GM12878 (cell line): ENCODE measurements at regions not wholly inside any gene's neighbourhood (a gene's known extent, or its start where the extent isn't known, plus 50 kb on each side); places are given as distances from the start of the nearest gene placed in this dataset.

Source experiments
- ATAC-seq: fragments of 200-7000 bp; cut with Tn5 transposase; 3 replicates; pipeline ENCODE4 v1.9.1; 2020; ENCODE audit warnings: mild to moderate bottlenecking, moderate library complexity
- BruUV-seq: library from RNA; stranded (reverse); fragments of 400-500 nt; replicated peaks from 2 replicates; lab custom pipeline; 2021; lab: Mats Ljungman, UMichigan
- CTCF ChIA-PET: fragments of 300-600 bp; sonication (Branson Sonifier 250); formaldehyde crosslinking; extraction: SDS; loops from one replicate; lab custom pipeline; 2021; ENCODE audit warnings: inconsistent platforms; lab: Yijun Ruan, JAX
- POLR2A ChIA-PET: fragments of 350-600 bp; formaldehyde crosslinking; extraction: SDS; loops from one replicate; lab custom pipeline; 2021; ENCODE audit warnings: inconsistent platforms; lab: Charles Lee
- RAD21 ChIA-PET: fragments of 300-600 bp; sonication (Branson Sonifier 250); formaldehyde crosslinking; loops from one replicate; lab custom pipeline; 2023; ENCODE audit warnings: antibody characterized with exemption; ENCODE audit not compliant: unreplicated experiment; lab: Charles Lee
- SMC1A ChIA-PET: fragments of 300-600 bp; sonication (Branson Sonifier 250); formaldehyde crosslinking; loops from one replicate; lab custom pipeline; 2023; ENCODE audit not compliant: unreplicated experiment, uncharacterized antibody; lab: Charles Lee
- DNase-seq: peaks from one replicate; pipeline ENCODE4 v3.0.0-alpha.2; 2011; ENCODE audit warnings: low read depth, low spot score
- FAIRE-seq: peaks from 3 replicates; lab custom pipeline; 2011; peaks lifted over from hg19 to GRCh38; lab: Jason Lieb, UNC
- H2AFZ ChIP-seq: 2 replicates; pipeline ENCODE4 v1.6.0; 2011; ENCODE audit warnings: low read depth, low read length, control low read depth; ENCODE audit not compliant: control insufficient read depth
- H3K27ac ChIP-seq: 2 replicates; pipeline ENCODE4 v1.5.1; 2011; ENCODE audit warnings: control low read depth; ENCODE audit not compliant: control insufficient read depth, insufficient read depth
- H3K27me3 ChIP-seq, 2 experiments: replicated peaks in 1 of 2; 2 replicates each; pipeline versions ENCODE4 v1.6.0 to v1.6.1; 2011; ENCODE audit warnings: low read length in 1 of 2; ENCODE audit not compliant: control insufficient read depth in 2 of 2, insufficient read depth in 2 of 2
- H3K36me3 ChIP-seq, 2 experiments: 2 replicates each; pipeline ENCODE4 v1.5.1; 2011; ENCODE audit warnings: low read length in 1 of 2; ENCODE audit not compliant: control insufficient read depth in 2 of 2, insufficient read depth in 2 of 2
- H3K4me1 ChIP-seq: 2 replicates; pipeline ENCODE4 v1.6.1; 2011; ENCODE audit warnings: mild to moderate bottlenecking, low read length, moderate library complexity, mixed read lengths; ENCODE audit not compliant: control insufficient read depth, insufficient read depth
- H3K4me2 ChIP-seq: 2 replicates; pipeline ENCODE4 v1.6.0; 2011; ENCODE audit warnings: control low read depth; ENCODE audit not compliant: control insufficient read depth, insufficient read depth
- H3K4me3 ChIP-seq: fragments of 200-600 bp; sonication (generic); 2 replicates; pipeline ENCODE4 v1.5.1; 2016
- H3K79me2 ChIP-seq: 2 replicates; pipeline ENCODE4 v1.6.0; 2011; ENCODE audit warnings: low read length; ENCODE audit not compliant: control insufficient read depth, insufficient read depth
- H3K9ac ChIP-seq: 2 replicates; pipeline ENCODE4 v1.8.0; 2011; ENCODE audit warnings: low read length, control low read depth, mixed read lengths; ENCODE audit not compliant: control insufficient read depth, insufficient read depth
- H3K9me3 ChIP-seq: replicated peaks from 3 replicates; pipeline ENCODE4 v1.5.1; 2011; ENCODE audit warnings: mild to moderate bottlenecking, low read length; ENCODE audit not compliant: control insufficient read depth, insufficient read depth
- H4K20me1 ChIP-seq: 2 replicates; pipeline ENCODE4 v1.6.0; 2011; ENCODE audit not compliant: control insufficient read depth, insufficient read depth
- BMI1 ChIP-seq: fragments of 450-650 bp; IDR thresholded peaks from 2 replicates; pipeline ENCODE4 v1.6.1; 2016; ENCODE audit warnings: mild to moderate bottlenecking, moderate library complexity, borderline replicate concordance
- EED ChIP-seq: sonication (generic); IDR thresholded peaks from 2 replicates; pipeline ENCODE4 v1.6.1; 2016; ENCODE audit warnings: antibody characterized with exemption, low read depth
- GABPA ChIP-seq: IDR thresholded peaks from 2 replicates; pipeline ENCODE4 v1.6.1; 2014; ENCODE audit warnings: antibody characterized with exemption, low read depth, mild to moderate bottlenecking, inconsistent platforms
- HDAC2 ChIP-seq: fragments of 200-600 bp; sonication (generic); IDR thresholded peaks from 2 replicates; pipeline ENCODE4 v1.6.1; 2017
- IKZF1 ChIP-seq: fragments of 450-650 bp; conservative IDR thresholded peaks from 2 replicates; pipeline ENCODE4 v1.6.1; 2017; ENCODE audit warnings: antibody characterized with exemption, mild to moderate bottlenecking
- NFYA ChIP-seq: IDR thresholded peaks from 2 replicates; pipeline ENCODE4 v1.6.1; 2011; ENCODE audit warnings: low read depth, mild to moderate bottlenecking, low read length, improper control_type of control experiment, borderline replicate concordance
- NR2C1 ChIP-seq: fragments of 450-650 bp; IDR thresholded peaks from 2 replicates; pipeline ENCODE4 v1.6.1; 2017; ENCODE audit warnings: antibody characterized with exemption, mild to moderate bottlenecking, moderate library complexity
- RCOR1 ChIP-seq: conservative IDR thresholded peaks from 2 replicates; pipeline ENCODE4 v1.6.1; 2012; ENCODE audit warnings: low read depth, low read length, improper control_type of control experiment
- SMC3 ChIP-seq: IDR thresholded peaks from 2 replicates; pipeline ENCODE4 v1.6.1; 2011; ENCODE audit warnings: low read length, improper control_type of control experiment, borderline replicate concordance
- YY1 ChIP-seq: IDR thresholded peaks from 2 replicates; pipeline ENCODE4 v1.6.1; 2011; ENCODE audit warnings: low read depth, mild to moderate bottlenecking, low read length
- ZNF622 ChIP-seq: fragments of 450-650 bp; IDR thresholded peaks from 2 replicates; pipeline ENCODE4 v1.6.1; 2017; ENCODE audit warnings: mild to moderate bottlenecking, inconsistent platforms
- ZNF687 ChIP-seq: fragments of 450-650 bp; IDR thresholded peaks from 2 replicates; pipeline ENCODE4 v1.6.1; 2017; ENCODE audit warnings: mild to moderate bottlenecking, moderate library complexity
- WGBS: methylation state at CpG from one replicate; pipeline ENCODE4 v1.1.6; 2016; ENCODE audit warnings: low lambda C conversion rate; ENCODE audit not compliant: insufficient replicate concordance, insufficient coverage; ENCODE audit errors: missing lambda C conversion rate; 5-methylcytosine and 5-hydroxymethylcytosine counted together
- in situ Hi-C: fragments of 300-500 bp; cut with MboI; formaldehyde crosslinking; loops from 9 replicates; pipeline ENCODE4 v1.14.3; 2018; ENCODE audit warnings: mixed read lengths
- intact Hi-C: fragments of 100-400 bp; cut with micrococcal nuclease; formaldehyde crosslinking; loops from one replicate; pipeline ENCODE4 v1.14.2; 2022; ENCODE audit not compliant: unreplicated experiment

GRCh38 chr22:48513929-48514328 is 1313.7 kb downstream of the BRD1 start:
- in situ Hi-C loops (no loop called here), intact Hi-C loops (no loop called here)
- Histone ChIP-seq H3K27ac (no peak overlapping the region), H3K4me2 (no peak overlapping the region), H3K9ac (no peak overlapping the region), H3K9me3 (no peaks in the 10 kb centered on the region; the same call in 2 of the 3 replicates), H3K4me3 (no peak overlapping the region), H3K36me3 (no peaks in the 10 kb centered on the region), H2AFZ (no peak overlapping the region), H4K20me1 (no peaks in the 10 kb centered on the region), H3K79me2 (no peaks in the 10 kb centered on the region), H3K27me3 (no peaks in the 10 kb centered on the region), H3K4me1 (no peaks in the 10 kb centered on the region)
- FAIRE-seq (no peak), DNase-seq (no peak), ATAC-seq (no peak)
- WGBS, result 57% methylated on average over 10 of the region's 10 CpGs
- ChIA-PET RAD21 (no interaction called here), POLR2A (no interaction called here), SMC1A (no interaction called here), CTCF (no interaction called here)
- BruUV-seq, result no TSS peak
- TF ChIP-seq ZNF622 (no peak), BMI1 (no peak), YY1 (no peak), EED (no peak), NFYA (no peak), NR2C1 (no peak), ZNF687 (no peak), GABPA (no peak), IKZF1 (no peak), SMC3 (no peak), RCOR1 (no peak), HDAC2 (no peak)
